ENCODE measurements at regions not wholly inside any gene's neighbourhood (a gene's known extent, or its start where the extent isn't known, plus 50 kb on each side); places are given as distances from the start of the nearest gene placed in this dataset.

DNA sequence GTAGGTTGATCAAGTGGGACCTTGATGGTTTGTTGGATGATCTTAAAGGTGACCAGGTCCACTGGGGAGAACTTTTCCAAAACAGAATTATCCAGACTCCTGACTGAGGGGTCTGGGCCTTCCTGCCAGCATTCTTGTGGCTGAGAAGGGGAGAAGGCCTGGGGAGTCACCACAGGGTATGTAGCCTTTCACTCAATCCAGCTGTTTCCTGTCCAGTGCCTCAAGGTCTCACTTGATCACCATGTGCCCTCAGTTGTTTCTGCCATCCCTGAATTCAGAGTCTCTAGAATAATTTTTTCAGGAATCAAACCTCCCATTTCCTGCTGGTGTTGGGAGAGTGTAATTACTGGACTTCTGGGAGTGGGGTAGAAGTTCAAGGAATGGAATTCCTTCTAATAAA lies 54.4 kb upstream of the TANC1 start:
- TF ChIP-seq JUN (IDR thresholded peaks at IDR 0.05; ENCODE audit: borderline replicate concordance, insufficient read depth, insufficient read length, low read depth), result no peak
- TF ChIP-seq, protein P1, sequence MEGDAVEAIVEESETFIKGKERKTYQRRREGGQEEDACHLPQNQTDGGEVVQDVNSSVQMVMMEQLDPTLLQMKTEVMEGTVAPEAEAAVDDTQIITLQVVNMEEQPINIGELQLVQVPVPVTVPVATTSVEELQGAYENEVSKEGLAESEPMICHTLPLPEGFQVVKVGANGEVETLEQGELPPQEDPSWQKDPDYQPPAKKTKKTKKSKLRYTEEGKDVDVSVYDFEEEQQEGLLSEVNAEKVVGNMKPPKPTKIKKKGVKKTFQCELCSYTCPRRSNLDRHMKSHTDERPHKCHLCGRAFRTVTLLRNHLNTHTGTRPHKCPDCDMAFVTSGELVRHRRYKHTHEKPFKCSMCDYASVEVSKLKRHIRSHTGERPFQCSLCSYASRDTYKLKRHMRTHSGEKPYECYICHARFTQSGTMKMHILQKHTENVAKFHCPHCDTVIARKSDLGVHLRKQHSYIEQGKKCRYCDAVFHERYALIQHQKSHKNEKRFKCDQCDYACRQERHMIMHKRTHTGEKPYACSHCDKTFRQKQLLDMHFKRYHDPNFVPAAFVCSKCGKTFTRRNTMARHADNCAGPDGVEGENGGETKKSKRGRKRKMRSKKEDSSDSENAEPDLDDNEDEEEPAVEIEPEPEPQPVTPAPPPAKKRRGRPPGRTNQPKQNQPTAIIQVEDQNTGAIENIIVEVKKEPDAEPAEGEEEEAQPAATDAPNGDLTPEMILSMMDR (IDR thresholded peaks at IDR 0.05; ENCODE audit: extremely low read depth in 1 of 2, insufficient read depth in 1 of 2, low read depth in 1 of 2, low read length in 2 of 2), result no peak
- H2AFZ ChIP-seq (ENCODE audit: low read depth, low read length), result peak overlapping the region; percentile 26
- H3K9me3 ChIP-seq (replicated peaks; ENCODE audit: control insufficient read depth, insufficient read depth, low read length), result no peaks in the 10 kb centered on the region
- intact Hi-C loops (cut with micrococcal nuclease), result no loop called here
- H3K79me2 ChIP-seq (ENCODE audit: control insufficient read depth, insufficient read depth, low read length), result no peaks in the 10 kb centered on the region
- no TSS peak for BruUV-seq (replicated peaks)
- H3K4me1 ChIP-seq (ENCODE audit: control insufficient read depth, extremely low read depth, insufficient read depth, low read length), result peaks cover 6% of the 10 kb centered on the region
- DNase-seq (ENCODE audit: low read depth, low spot score), result peak; percentile 40
- H4K20me1 ChIP-seq (replicated peaks; ENCODE audit: control insufficient read depth, extremely low read depth, insufficient read depth, low read length), result no peaks in the 10 kb centered on the region
- POLR2A ChIA-PET, result no interaction called here
- H3K9me1 ChIP-seq (replicated peaks; ENCODE audit: control insufficient read depth, extremely low read depth, insufficient read depth, low read length), result no peaks in the 10 kb centered on the region
- no peak overlapping the region for H3K27ac ChIP-seq (ENCODE audit: insufficient read depth, low read depth, low read length)
- FAIRE-seq, result no peak
- no peak overlapping the region for H3K9ac ChIP-seq (replicated peaks; ENCODE audit: extremely low read depth, insufficient read depth, low read length)
- no peaks in the 10 kb centered on the region for H3K36me3 ChIP-seq (ENCODE audit: control insufficient read depth in 2 of 2, extremely low read depth in 1 of 2, insufficient read depth in 2 of 2, low read length in 2 of 2)
- no peak overlapping the region for H3K4me2 ChIP-seq (ENCODE audit: insufficient read depth, low read length)
- CTCF ChIA-PET, result interaction anchor here (0.9 kb wide), 1 partner anchor 178 kb away, joined by 3 read pairs; no protein-coding TSS in a partner anchor
- H3K4me3 ChIP-seq (replicated peaks in 1 of 3; ENCODE audit: insufficient read depth in 1 of 3, low read depth in 1 of 3, low read length in 3 of 3), result no peak overlapping the region
- no peaks in the 10 kb centered on the region for H3K27me3 ChIP-seq (ENCODE audit: control insufficient read depth in 2 of 2, insufficient read depth in 2 of 2, low read length in 2 of 2)
- dilution Hi-C loops (cut with MboI; ENCODE audit: extremely low pct_ligation_motif_present, low sequenced_read_pairs), result no loop called here

DNA sequence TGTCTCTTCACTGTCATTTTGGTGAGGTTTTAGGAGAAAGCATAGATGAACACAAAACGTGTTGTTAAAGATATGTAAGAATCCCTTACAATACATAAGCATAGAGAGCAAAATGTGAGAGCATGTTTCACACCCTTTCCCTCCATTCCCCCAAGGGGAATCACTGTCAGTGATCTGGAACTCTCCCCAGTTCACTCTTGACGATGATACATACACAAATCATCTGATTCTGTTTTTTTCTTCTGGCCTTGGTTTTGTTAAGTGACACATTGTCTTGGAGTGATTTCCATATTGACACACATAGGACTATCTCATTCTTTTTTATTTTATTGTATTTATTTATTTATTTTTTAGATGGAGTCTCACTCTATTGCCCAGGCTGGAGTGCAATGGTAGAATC lies 53.7 kb upstream of the TANC1 start:
- ChIA-PET POLR2A (no interaction called here), CTCF (interaction anchor here (1.3 kb wide), 1 partner anchor 11 kb away, joined by 3 read pairs; no protein-coding TSS in a partner anchor)
- no peak for DNase-seq (ENCODE audit: low read depth, low spot score)
- Histone ChIP-seq H3K27me3 (ENCODE audit: control insufficient read depth in 2 of 2, insufficient read depth in 2 of 2, low read length in 2 of 2) (no peaks in the 10 kb centered on the region), H3K4me3 (replicated peaks in 1 of 3; ENCODE audit: insufficient read depth in 1 of 3, low read depth in 1 of 3, low read length in 3 of 3) (no peak overlapping the region), H3K79me2 (ENCODE audit: control insufficient read depth, insufficient read depth, low read length) (no peaks in the 10 kb centered on the region), H3K4me2 (ENCODE audit: insufficient read depth, low read length) (no peak overlapping the region), H3K4me1 (ENCODE audit: control insufficient read depth, extremely low read depth, insufficient read depth, low read length) (peaks cover 6% of the 10 kb centered on the region), H3K9me1 (replicated peaks; ENCODE audit: control insufficient read depth, extremely low read depth, insufficient read depth, low read length) (no peaks in the 10 kb centered on the region), H3K9me3 (replicated peaks; ENCODE audit: control insufficient read depth, insufficient read depth, low read length) (no peaks in the 10 kb centered on the region), H2AFZ (ENCODE audit: low read depth, low read length) (no peak overlapping the region), H3K27ac (ENCODE audit: insufficient read depth, low read depth, low read length) (no peak overlapping the region), H3K9ac (replicated peaks; ENCODE audit: extremely low read depth, insufficient read depth, low read length) (no peak overlapping the region), H4K20me1 (replicated peaks; ENCODE audit: control insufficient read depth, extremely low read depth, insufficient read depth, low read length) (no peaks in the 10 kb centered on the region), H3K36me3 (ENCODE audit: control insufficient read depth in 2 of 2, extremely low read depth in 1 of 2, insufficient read depth in 2 of 2, low read length in 2 of 2) (no peaks in the 10 kb centered on the region)
- intact Hi-C loops (cut with micrococcal nuclease), result no loop called here
- TF ChIP-seq, protein P1 (IDR thresholded peaks at IDR 0.05; ENCODE audit: extremely low read depth in 1 of 2, insufficient read depth in 1 of 2, low read depth in 1 of 2, low read length in 2 of 2), result no peak
- no peak for TF ChIP-seq FOS (IDR thresholded peaks at IDR 0.05; ENCODE audit: borderline replicate concordance, insufficient read depth, low read length)
- TF ChIP-seq, protein P2, sequence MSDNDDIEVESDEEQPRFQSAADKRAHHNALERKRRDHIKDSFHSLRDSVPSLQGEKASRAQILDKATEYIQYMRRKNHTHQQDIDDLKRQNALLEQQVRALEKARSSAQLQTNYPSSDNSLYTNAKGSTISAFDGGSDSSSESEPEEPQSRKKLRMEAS (IDR thresholded peaks at IDR 0.05; ENCODE audit: insufficient read depth, insufficient read length), result no peak
- TF ChIP-seq GATA2 (IDR thresholded peaks at IDR 0.05; ENCODE audit: insufficient read depth, insufficient read length, low read depth, low read length), result no peak
- no peak for TF ChIP-seq JUN (IDR thresholded peaks at IDR 0.05; ENCODE audit: borderline replicate concordance, insufficient read depth, insufficient read length, low read depth)
- no peak for TF ChIP-seq POLR2AphosphoS5 (IDR thresholded peaks at IDR 0.05; ENCODE audit: insufficient read depth, low read depth, low read length)
- no peak for TF ChIP-seq EZH2 (IDR thresholded peaks at IDR 0.05; ENCODE audit: borderline replicate concordance, low read depth, low read length, severe bottlenecking)
- TF ChIP-seq MYC (IDR thresholded peaks at IDR 0.05; ENCODE audit: low read depth, low read length), result no peak
- no peak for TF ChIP-seq POLR2A (IDR thresholded peaks at IDR 0.05; ENCODE audit: low read depth, low read length)
- no TSS peak for BruUV-seq (replicated peaks)
- dilution Hi-C loops (cut with MboI; ENCODE audit: extremely low pct_ligation_motif_present, low sequenced_read_pairs), result no loop called here
- no peak for FAIRE-seq

All from endothelial cell of umbilical vein (primary cell).